ENCODE measurements at regions not wholly inside any gene's neighbourhood (a gene's known extent, or its start where the extent isn't known, plus 50 kb on each side); places are given as distances from the start of the nearest gene placed in this dataset.
"Not testable (repeated sequence)": the region's sequence is repeated elsewhere in the genome, so short reads cannot be mapped to it uniquely, and the experiment has no call there.

- no peak for DNase-seq
- intact Hi-C loops (cut with micrococcal nuclease), result no loop called here
- ChIA-PET POLR2A (no interaction called here), CTCF (no interaction called here)
- Mint-ChIP-seq H3K27ac (no peak overlapping the region), H3K9me3 (no peaks in the 10 kb centered on the region), H3K27me3 (peaks cover 3% of the 10 kb centered on the region), H3K4me3 (no peak overlapping the region), H3K4me1 (ENCODE audit: low read depth) (no peaks in the 10 kb centered on the region), H3K36me3 (no peaks in the 10 kb centered on the region)
Observed at GRCh38 chr4:82108506-82108905, 265.3 kb downstream of the HNRNPD start.

GRCh38 chr4:82104578-82104977, 269.2 kb downstream of the HNRNPD start:
- no peaks in the 10 kb centered on the region for H3K36me3 Mint-ChIP-seq
- H3K27me3 Mint-ChIP-seq, result peaks cover 3% of the 10 kb centered on the region
- H3K27ac Mint-ChIP-seq, result no peak overlapping the region
- no peaks in the 10 kb centered on the region for H3K4me1 Mint-ChIP-seq (ENCODE audit: low read depth)
- intact Hi-C loops (cut with micrococcal nuclease), result no loop called here
- H3K9me3 Mint-ChIP-seq, result no peaks in the 10 kb centered on the region
- ChIA-PET CTCF (no interaction called here), POLR2A (no interaction called here)
- no peak for DNase-seq
- no peak overlapping the region for H3K4me3 Mint-ChIP-seq

GRCh38 chr4:82099928-82100579, 273.7 kb downstream of the HNRNPD start:
- Mint-ChIP-seq H3K4me1 (ENCODE audit: low read depth) (no peaks in the 10 kb centered on the region), H3K36me3 (no peaks in the 10 kb centered on the region), H3K27ac (no peak overlapping the region), H3K27me3 (no peaks in the 10 kb centered on the region), H3K4me3 (no peak overlapping the region), H3K9me3 (no peaks in the 10 kb centered on the region)
- intact Hi-C loops (cut with micrococcal nuclease), result no loop called here
- ChIA-PET POLR2A (no interaction called here), CTCF (no interaction called here)
- DNase-seq, result no peak

GRCh38 chr4:82097504-82097903, 276.3 kb downstream of the HNRNPD start:
- no peak overlapping the region for H3K4me3 Mint-ChIP-seq
- H3K27ac Mint-ChIP-seq, result no peak overlapping the region
- intact Hi-C loops (cut with micrococcal nuclease), result no loop called here
- no peaks in the 10 kb centered on the region for H3K9me3 Mint-ChIP-seq
- DNase-seq, result no peak
- POLR2A ChIA-PET, result no interaction called here
- H3K4me1 Mint-ChIP-seq (ENCODE audit: low read depth), result no peaks in the 10 kb centered on the region
- H3K27me3 Mint-ChIP-seq, result no peaks in the 10 kb centered on the region
- CTCF ChIA-PET, result no interaction called here
- no peaks in the 10 kb centered on the region for H3K36me3 Mint-ChIP-seq

- intact Hi-C loops (cut with micrococcal nuclease), result no loop called here
- no peaks in the 10 kb centered on the region for H3K27me3 Mint-ChIP-seq
- H3K36me3 Mint-ChIP-seq, result no peaks in the 10 kb centered on the region
- CTCF ChIA-PET, result no interaction called here
- POLR2A ChIA-PET, result no interaction called here
- H3K4me1 Mint-ChIP-seq (ENCODE audit: low read depth), result no peaks in the 10 kb centered on the region
- no peaks in the 10 kb centered on the region for H3K9me3 Mint-ChIP-seq
- no peak for DNase-seq
- no peak overlapping the region for H3K4me3 Mint-ChIP-seq
- no peak overlapping the region for H3K27ac Mint-ChIP-seq
Observed at GRCh38 chr4:82090717-82091116, 283.1 kb downstream of the HNRNPD start.

- intact Hi-C loops (cut with micrococcal nuclease), result no loop called here
- CTCF ChIA-PET, result no interaction called here
- H3K36me3 Mint-ChIP-seq, result no peaks in the 10 kb centered on the region
Observed at GRCh38 chr4:82084747-82085146, 289.0 kb downstream of the HNRNPD start.

GRCh38 chr4:82077471-82077995, 296.3 kb downstream of the HNRNPD start:
- POLR2A ChIA-PET; H3K4me1 Mint-ChIP-seq (ENCODE audit: low read depth); H3K9me3 Mint-ChIP-seq; H3K36me3 Mint-ChIP-seq; DNase-seq; CTCF ChIA-PET; H3K4me3 Mint-ChIP-seq; H3K27ac Mint-ChIP-seq; intact Hi-C loops (cut with micrococcal nuclease); H3K27me3 Mint-ChIP-seq: not testable (repeated sequence)

More at GRCh38 chr4:82084747-82085146, 289.0 kb downstream of the HNRNPD start:
- Mint-ChIP-seq H3K4me1 (ENCODE audit: low read depth) (no peaks in the 10 kb centered on the region), H3K4me3 (no peak overlapping the region), H3K9me3 (no peaks in the 10 kb centered on the region), H3K27me3 (no peaks in the 10 kb centered on the region), H3K27ac (no peak overlapping the region)
- no peak for DNase-seq
- POLR2A ChIA-PET, result no interaction called here

- ChIA-PET CTCF (no interaction called here), POLR2A (no interaction called here)
- no peaks in the 10 kb centered on the region for H3K4me1 Mint-ChIP-seq (ENCODE audit: low read depth)
- no peak overlapping the region for H3K27ac Mint-ChIP-seq
- no peak for DNase-seq
- no peaks in the 10 kb centered on the region for H3K9me3 Mint-ChIP-seq
- intact Hi-C loops (cut with micrococcal nuclease), result no loop called here
- H3K4me3 Mint-ChIP-seq, result no peak overlapping the region
- H3K36me3 Mint-ChIP-seq, result no peaks in the 10 kb centered on the region
- H3K27me3 Mint-ChIP-seq, result no peaks in the 10 kb centered on the region
Observed at GRCh38 chr4:82076809-82077208, 297.0 kb downstream of the HNRNPD start.

GRCh38 chr4:82076359-82076758, 297.4 kb downstream of the HNRNPD start:
- CTCF ChIA-PET, result no interaction called here
- Mint-ChIP-seq H3K27me3 (no peaks in the 10 kb centered on the region), H3K36me3 (no peaks in the 10 kb centered on the region), H3K4me1 (ENCODE audit: low read depth) (no peaks in the 10 kb centered on the region), H3K4me3 (no peak overlapping the region), H3K27ac (no peak overlapping the region), H3K9me3 (no peaks in the 10 kb centered on the region)
- POLR2A ChIA-PET, result no interaction called here
- intact Hi-C loops (cut with micrococcal nuclease), result no loop called here
- no peak for DNase-seq

GRCh38 chr4:82071951-82072350, 301.8 kb downstream of the HNRNPD start:
- H3K27me3 Mint-ChIP-seq, result peaks cover 3% of the 10 kb centered on the region
- POLR2A ChIA-PET, result no interaction called here
- H3K4me1 Mint-ChIP-seq (ENCODE audit: low read depth), result no peaks in the 10 kb centered on the region
- DNase-seq, result no peak
- no peaks in the 10 kb centered on the region for H3K36me3 Mint-ChIP-seq
- H3K9me3 Mint-ChIP-seq, result no peaks in the 10 kb centered on the region
- intact Hi-C loops (cut with micrococcal nuclease), result no loop called here
- CTCF ChIA-PET, result no interaction called here
- H3K4me3 Mint-ChIP-seq, result no peak overlapping the region
- no peak overlapping the region for H3K27ac Mint-ChIP-seq

GRCh38 chr4:82069883-82070638, 303.7 kb downstream of the HNRNPD start:
- H3K36me3 Mint-ChIP-seq, result no peaks in the 10 kb centered on the region
- intact Hi-C loops (cut with micrococcal nuclease), result no loop called here
- no peaks in the 10 kb centered on the region for H3K4me1 Mint-ChIP-seq (ENCODE audit: low read depth)
- CTCF ChIA-PET, result no interaction called here
- no peak overlapping the region for H3K4me3 Mint-ChIP-seq
- no peak overlapping the region for H3K27ac Mint-ChIP-seq
- no peak for DNase-seq
- H3K9me3 Mint-ChIP-seq, result no peaks in the 10 kb centered on the region
- H3K27me3 Mint-ChIP-seq, result peaks cover 3% of the 10 kb centered on the region
- POLR2A ChIA-PET, result no interaction called here

- no peaks in the 10 kb centered on the region for H3K9me3 Mint-ChIP-seq
- H3K27ac Mint-ChIP-seq, result no peak overlapping the region
- no peaks in the 10 kb centered on the region for H3K36me3 Mint-ChIP-seq
- H3K4me3 Mint-ChIP-seq, result no peak overlapping the region
- ChIA-PET POLR2A (no interaction called here), CTCF (no interaction called here)
- no peaks in the 10 kb centered on the region for H3K4me1 Mint-ChIP-seq (ENCODE audit: low read depth)
- intact Hi-C loops (cut with micrococcal nuclease), result no loop called here
- no peak for DNase-seq
- no peaks in the 10 kb centered on the region for H3K27me3 Mint-ChIP-seq
Observed at GRCh38 chr4:82063017-82063416, 310.8 kb downstream of the HNRNPD start.

- Mint-ChIP-seq H3K4me1 (ENCODE audit: low read depth) (no peaks in the 10 kb centered on the region), H3K9me3 (no peaks in the 10 kb centered on the region), H3K36me3 (no peaks in the 10 kb centered on the region), H3K4me3 (no peak overlapping the region), H3K27ac (no peak overlapping the region), H3K27me3 (peaks cover 2% of the 10 kb centered on the region)
- intact Hi-C loops (cut with micrococcal nuclease), result no loop called here
- ChIA-PET CTCF (no interaction called here), POLR2A (no interaction called here)
- DNase-seq, result no peak
Observed at GRCh38 chr4:82057990-82058544, 315.7 kb downstream of the HNRNPD start.

Data from activated CD4-positive, alpha-beta memory T cell treated with anti-CD3 and anti-CD28 coated beads for 36 hours (primary cell).